Activated naive CD8-positive, alpha-beta T cell treated with anti-CD3 and anti-CD28 coated beads for 36 hours (primary cell): ENCODE measurements at regions not wholly inside any gene's neighbourhood (a gene's known extent, or its start where the extent isn't known, plus 50 kb on each side); places are given as distances from the start of the nearest gene placed in this dataset.

Experiments
- DNase-seq: peaks from one replicate; pipeline ENCODE4 v3.0.0; 2021
- H3K27ac Mint-ChIP-seq: one replicate; pipeline ENCODE4 v1.8.0; 2022; ENCODE audit warnings: mild to moderate bottlenecking, moderate library complexity, mixed read lengths
- H3K27me3 Mint-ChIP-seq: one replicate; pipeline ENCODE4 v1.8.0; 2022; ENCODE audit warnings: mild to moderate bottlenecking, mixed read lengths
- H3K36me3 Mint-ChIP-seq: one replicate; pipeline ENCODE4 v1.8.0; 2021; ENCODE audit warnings: mild to moderate bottlenecking, mixed read lengths
- H3K4me1 Mint-ChIP-seq: one replicate; pipeline ENCODE4 v1.8.0; 2021; ENCODE audit warnings: mixed read lengths
- H3K4me3 Mint-ChIP-seq: one replicate; pipeline ENCODE4 v1.8.0; 2022; ENCODE audit warnings: mild to moderate bottlenecking, moderate library complexity, mixed read lengths
- H3K9me3 Mint-ChIP-seq: one replicate; pipeline ENCODE4 v1.8.0; 2022; ENCODE audit warnings: mixed read lengths

- H3K27ac Mint-ChIP-seq: no peak overlapping the region
- H3K27me3 Mint-ChIP-seq: no peaks in the 10 kb centered on the region
- H3K9me3 Mint-ChIP-seq: no peaks in the 10 kb centered on the region
- H3K4me3 Mint-ChIP-seq: no peak overlapping the region
- no peak for DNase-seq
- no peaks in the 10 kb centered on the region for H3K36me3 Mint-ChIP-seq
- H3K4me1 Mint-ChIP-seq: no peaks in the 10 kb centered on the region
Observed at GRCh38 chr11:107247167-107247861, 210.3 kb downstream of the CWF19L2 start.

GRCh38 chr11:107243929-107244328, 213.7 kb downstream of the CWF19L2 start:
- no peak for DNase-seq
- Mint-ChIP-seq H3K27ac (no peak overlapping the region), H3K36me3 (no peaks in the 10 kb centered on the region), H3K4me3 (no peak overlapping the region), H3K27me3 (no peaks in the 10 kb centered on the region), H3K4me1 (no peaks in the 10 kb centered on the region), H3K9me3 (no peaks in the 10 kb centered on the region)

- no peaks in the 10 kb centered on the region for H3K36me3 Mint-ChIP-seq
- no peaks in the 10 kb centered on the region for H3K9me3 Mint-ChIP-seq
- no peak overlapping the region for H3K4me3 Mint-ChIP-seq
- no peaks in the 10 kb centered on the region for H3K4me1 Mint-ChIP-seq
- no peaks in the 10 kb centered on the region for H3K27me3 Mint-ChIP-seq
- no peak overlapping the region for H3K27ac Mint-ChIP-seq
- no peak for DNase-seq
Observed at GRCh38 chr11:107232451-107232850, 214.2 kb upstream of the GUCY1A2 start.

GRCh38 chr11:107224836-107225235, 206.6 kb upstream of the GUCY1A2 start:
- no peaks in the 10 kb centered on the region for H3K4me1 Mint-ChIP-seq
- H3K27me3 Mint-ChIP-seq: peaks cover 2% of the 10 kb centered on the region
- no peaks in the 10 kb centered on the region for H3K36me3 Mint-ChIP-seq
- no peak overlapping the region for H3K4me3 Mint-ChIP-seq
- H3K27ac Mint-ChIP-seq: no peak overlapping the region
- no peaks in the 10 kb centered on the region for H3K9me3 Mint-ChIP-seq
- no peak for DNase-seq

GRCh38 chr11:107222916-107223460, 204.7 kb upstream of the GUCY1A2 start:
- Mint-ChIP-seq H3K4me1 (no peaks in the 10 kb centered on the region), H3K27ac (no peak overlapping the region), H3K36me3 (no peaks in the 10 kb centered on the region), H3K4me3 (peak overlapping the region; percentile 22), H3K9me3 (no peaks in the 10 kb centered on the region), H3K27me3 (peaks cover 3% of the 10 kb centered on the region)
- no peak for DNase-seq

- Mint-ChIP-seq H3K4me1 (no peaks in the 10 kb centered on the region), H3K27me3 (peaks cover 3% of the 10 kb centered on the region), H3K27ac (no peak overlapping the region), H3K4me3 (no peak overlapping the region), H3K36me3 (no peaks in the 10 kb centered on the region), H3K9me3 (no peaks in the 10 kb centered on the region)
- DNase-seq: no peak
Observed at GRCh38 chr11:107222431-107222830, 204.2 kb upstream of the GUCY1A2 start.

- no peaks in the 10 kb centered on the region for H3K9me3 Mint-ChIP-seq
- peaks cover 3% of the 10 kb centered on the region for H3K27me3 Mint-ChIP-seq
- no peak overlapping the region for H3K4me3 Mint-ChIP-seq
- H3K36me3 Mint-ChIP-seq: no peaks in the 10 kb centered on the region
- no peak for DNase-seq
- H3K4me1 Mint-ChIP-seq: no peaks in the 10 kb centered on the region
- no peak overlapping the region for H3K27ac Mint-ChIP-seq
Observed at GRCh38 chr11:107221748-107222285, 203.5 kb upstream of the GUCY1A2 start.

- Mint-ChIP-seq H3K4me3 (no peak overlapping the region), H3K9me3 (no peaks in the 10 kb centered on the region), H3K27ac (no peak overlapping the region), H3K4me1 (no peaks in the 10 kb centered on the region), H3K36me3 (no peaks in the 10 kb centered on the region), H3K27me3 (peaks cover 3% of the 10 kb centered on the region)
- no peak for DNase-seq
Observed at GRCh38 chr11:107218123-107219013, 200.1 kb upstream of the GUCY1A2 start.

GRCh38 chr11:107217444-107217843, 199.2 kb upstream of the GUCY1A2 start:
- Mint-ChIP-seq H3K27ac (no peak overlapping the region), H3K4me1 (no peaks in the 10 kb centered on the region), H3K36me3 (no peaks in the 10 kb centered on the region), H3K9me3 (no peaks in the 10 kb centered on the region), H3K4me3 (no peak overlapping the region), H3K27me3 (peaks cover 3% of the 10 kb centered on the region)
- DNase-seq: no peak

GRCh38 chr11:107215010-107215409, 196.7 kb upstream of the GUCY1A2 start:
- peaks cover 3% of the 10 kb centered on the region for H3K27me3 Mint-ChIP-seq
- H3K36me3 Mint-ChIP-seq: no peaks in the 10 kb centered on the region
- H3K4me1 Mint-ChIP-seq: no peaks in the 10 kb centered on the region
- DNase-seq: no peak
- H3K27ac Mint-ChIP-seq: no peak overlapping the region
- no peak overlapping the region for H3K4me3 Mint-ChIP-seq
- no peaks in the 10 kb centered on the region for H3K9me3 Mint-ChIP-seq

GRCh38 chr11:107203656-107204055, 185.4 kb upstream of the GUCY1A2 start:
- H3K27ac Mint-ChIP-seq: no peak overlapping the region
- H3K27me3 Mint-ChIP-seq: no peaks in the 10 kb centered on the region
- DNase-seq: no peak
- no peaks in the 10 kb centered on the region for H3K4me1 Mint-ChIP-seq
- no peak overlapping the region for H3K4me3 Mint-ChIP-seq
- peaks cover 3% of the 10 kb centered on the region for H3K9me3 Mint-ChIP-seq
- H3K36me3 Mint-ChIP-seq: no peaks in the 10 kb centered on the region

- no peak overlapping the region for H3K4me3 Mint-ChIP-seq
- H3K27me3 Mint-ChIP-seq: no peaks in the 10 kb centered on the region
- no peaks in the 10 kb centered on the region for H3K4me1 Mint-ChIP-seq
- peaks cover 3% of the 10 kb centered on the region for H3K9me3 Mint-ChIP-seq
- H3K27ac Mint-ChIP-seq: no peak overlapping the region
- H3K36me3 Mint-ChIP-seq: no peaks in the 10 kb centered on the region
- DNase-seq: no peak
Observed at GRCh38 chr11:107202241-107202640, 184.0 kb upstream of the GUCY1A2 start.

- Mint-ChIP-seq H3K36me3 (no peaks in the 10 kb centered on the region), H3K27me3 (no peaks in the 10 kb centered on the region), H3K4me1 (no peaks in the 10 kb centered on the region), H3K27ac (no peak overlapping the region), H3K4me3 (no peak overlapping the region), H3K9me3 (no peaks in the 10 kb centered on the region)
- no peak for DNase-seq
Observed at GRCh38 chr11:107198490-107199007, 180.3 kb upstream of the GUCY1A2 start.

- H3K27me3 Mint-ChIP-seq: no peaks in the 10 kb centered on the region
- H3K27ac Mint-ChIP-seq: no peak overlapping the region
- H3K4me3 Mint-ChIP-seq: no peak overlapping the region
- no peaks in the 10 kb centered on the region for H3K36me3 Mint-ChIP-seq
- H3K4me1 Mint-ChIP-seq: no peaks in the 10 kb centered on the region
- no peak for DNase-seq
- peaks cover 2% of the 10 kb centered on the region for H3K9me3 Mint-ChIP-seq
Observed at GRCh38 chr11:107197932-107198331, 179.7 kb upstream of the GUCY1A2 start.

- H3K36me3 Mint-ChIP-seq: no peaks in the 10 kb centered on the region
- H3K27ac Mint-ChIP-seq: no peak overlapping the region
- no peak overlapping the region for H3K4me3 Mint-ChIP-seq
- H3K9me3 Mint-ChIP-seq: peaks cover 8% of the 10 kb centered on the region
- no peaks in the 10 kb centered on the region for H3K27me3 Mint-ChIP-seq
- no peaks in the 10 kb centered on the region for H3K4me1 Mint-ChIP-seq
- DNase-seq: no peak
Observed at GRCh38 chr11:107196732-107197131, 178.5 kb upstream of the GUCY1A2 start.
